CD14-positive monocyte (primary cell): ENCODE measurements at regions not wholly inside any gene's neighbourhood (a gene's known extent, or its start where the extent isn't known, plus 50 kb on each side); places are given as distances from the start of the nearest gene placed in this dataset.

Experiments used
- DNase-seq, 3 donors: peaks; one replicate each; pipeline ENCODE4 v3.0.0-alpha.2; 2011 to 2022
- H2AFZ ChIP-seq: 2 replicates; pipeline ENCODE4 v1.6.0; 2012; ENCODE audit warnings: mild to moderate bottlenecking, low read depth, low read length, inconsistent platforms; ENCODE audit not compliant: insufficient read depth, poor library complexity, severe bottlenecking
- H3K27ac ChIP-seq, 2 donors: 1 replicate in 1 of 2; 2 replicates in 1 of 2; pipeline ENCODE4 v1.5.1; 2012 to 2013; ENCODE audit warnings: low read length in 2 of 2, control low read depth in 1 of 2, inconsistent platforms in 1 of 2, low read depth in 1 of 2, mild to moderate bottlenecking in 1 of 2
- H3K27me3 ChIP-seq, 2 donors: one replicate each; pipeline versions ENCODE4 v1.6.0 to v1.6.1; 2011 to 2013; ENCODE audit warnings: low read length in 2 of 2; ENCODE audit not compliant: control insufficient read depth in 2 of 2, insufficient read depth in 2 of 2
- H3K36me3 ChIP-seq, 2 donors: replicated peaks in 1 of 2; 1 replicate in 1 of 2; 2 replicates in 1 of 2; pipeline versions ENCODE4 v1.5.1 to v1.6.1; 2012 to 2013; ENCODE audit warnings: low read length in 2 of 2, control low read depth in 1 of 2, inconsistent platforms in 1 of 2, mild to moderate bottlenecking in 1 of 2; ENCODE audit not compliant: insufficient read depth in 2 of 2, control insufficient read depth in 1 of 2
- H3K4me1 ChIP-seq, 2 donors: 1 replicate in 1 of 2; 2 replicates in 1 of 2; pipeline versions ENCODE4 v1.5.1 to v1.6.1; 2012 to 2013; ENCODE audit warnings: low read length in 2 of 2, control low read depth in 1 of 2, inconsistent platforms in 1 of 2, mild to moderate bottlenecking in 1 of 2, moderate library complexity in 1 of 2; ENCODE audit not compliant: insufficient read depth in 2 of 2, control insufficient read depth in 1 of 2
- H3K4me2 ChIP-seq: replicated peaks from 2 replicates; pipeline ENCODE3; 2012; ENCODE audit warnings: low read length, moderate library complexity, mild to moderate bottlenecking; ENCODE audit not compliant: poor library complexity, severe bottlenecking; ENCODE audit errors: extremely low read depth
- H3K4me3 ChIP-seq, 3 experiments: fragments of 200-600 bp in 1 of 3; sonication (generic) in 1 of 3; replicated peaks in 1 of 3; 1 replicate in 2 of 3; 2 replicates in 1 of 3; pipeline ENCODE4 v1.5.1; 2011 to 2013; ENCODE audit warnings: low read length in 3 of 3, mild to moderate bottlenecking in 3 of 3, control low read depth in 2 of 3, low read depth in 2 of 3, inconsistent platforms in 1 of 3, moderate library complexity in 1 of 3
- H3K79me2 ChIP-seq: 2 replicates; pipeline ENCODE4 v1.6.0; 2012; ENCODE audit warnings: mild to moderate bottlenecking, control low read depth, inconsistent platforms, low read length, moderate library complexity; ENCODE audit not compliant: insufficient read depth
- H3K9ac ChIP-seq: 2 replicates; pipeline ENCODE4 v1.6.0; 2017; ENCODE audit warnings: low read length, mild to moderate bottlenecking; ENCODE audit not compliant: insufficient read depth, poor library complexity, severe bottlenecking
- H3K9me3 ChIP-seq, 2 donors: replicated peaks in 1 of 2; 1 replicate in 1 of 2; 2 replicates in 1 of 2; pipeline versions ENCODE4 v1.5.1 to v1.6.1; 2012 to 2013; ENCODE audit warnings: low read length in 2 of 2, control low read depth in 1 of 2; ENCODE audit not compliant: control insufficient read depth in 1 of 2, insufficient read depth in 1 of 2
- H4K20me1 ChIP-seq: 2 replicates; pipeline ENCODE4 v1.6.0; 2012; ENCODE audit warnings: mild to moderate bottlenecking, low read length, control low read depth, moderate library complexity; ENCODE audit not compliant: insufficient read depth
- H3K27ac Mint-ChIP-seq, 7 donors: one replicate each; pipeline ENCODE4 v1.8.0; 2020; ENCODE audit warnings: mild to moderate bottlenecking in 7 of 7, mixed read lengths in 7 of 7, moderate library complexity in 6 of 7, inconsistent platforms in 2 of 7
- H3K27me3 Mint-ChIP-seq, 3 donors: one replicate each; pipeline ENCODE4 v1.8.0; 2021 to 2022; ENCODE audit warnings: low read depth in 3 of 3, mild to moderate bottlenecking in 3 of 3, mixed read lengths in 3 of 3, moderate library complexity in 3 of 3, inconsistent platforms in 1 of 3
- H3K36me3 Mint-ChIP-seq, 2 donors: one replicate each; pipeline ENCODE4 v1.8.0; 2020; ENCODE audit warnings: mixed read lengths in 2 of 2, inconsistent platforms in 1 of 2, mild to moderate bottlenecking in 1 of 2
- H3K4me1 Mint-ChIP-seq: one replicate; pipeline ENCODE4 v1.8.0; 2020; ENCODE audit warnings: mild to moderate bottlenecking, mixed read lengths
- H3K4me3 Mint-ChIP-seq, 2 donors: one replicate each; pipeline ENCODE4 v1.8.0; 2020; ENCODE audit warnings: mild to moderate bottlenecking in 2 of 2, mixed read lengths in 2 of 2, moderate library complexity in 1 of 2
- H3K9me3 Mint-ChIP-seq, 7 donors: one replicate each; pipeline ENCODE4 v1.8.0; 2020 to 2022; ENCODE audit warnings: mixed read lengths in 7 of 7, mild to moderate bottlenecking in 6 of 7, moderate library complexity in 6 of 7, inconsistent platforms in 2 of 7
- WGBS: methylation state at CpG from one replicate; pipeline ENCODE4 v1.1.5; 2013; ENCODE audit warnings: missing lambda C conversion rate; ENCODE audit not compliant: insufficient coverage; 5-methylcytosine and 5-hydroxymethylcytosine counted together
- intact Hi-C, 2 donors: fragments of 100-400 bp; cut with micrococcal nuclease; formaldehyde crosslinking; loops; one replicate each; pipeline versions ENCODE4 v1.15.0 to v1.15.1; 2023
- TF ChIP-seq, protein P1 (sequence below): fragments of 200-600 bp; IDR thresholded peaks from one replicate; pipeline ENCODE4 v1.8.0; 2022; ENCODE audit warnings: antibody characterized with exemption, mild to moderate bottlenecking

DNA sequence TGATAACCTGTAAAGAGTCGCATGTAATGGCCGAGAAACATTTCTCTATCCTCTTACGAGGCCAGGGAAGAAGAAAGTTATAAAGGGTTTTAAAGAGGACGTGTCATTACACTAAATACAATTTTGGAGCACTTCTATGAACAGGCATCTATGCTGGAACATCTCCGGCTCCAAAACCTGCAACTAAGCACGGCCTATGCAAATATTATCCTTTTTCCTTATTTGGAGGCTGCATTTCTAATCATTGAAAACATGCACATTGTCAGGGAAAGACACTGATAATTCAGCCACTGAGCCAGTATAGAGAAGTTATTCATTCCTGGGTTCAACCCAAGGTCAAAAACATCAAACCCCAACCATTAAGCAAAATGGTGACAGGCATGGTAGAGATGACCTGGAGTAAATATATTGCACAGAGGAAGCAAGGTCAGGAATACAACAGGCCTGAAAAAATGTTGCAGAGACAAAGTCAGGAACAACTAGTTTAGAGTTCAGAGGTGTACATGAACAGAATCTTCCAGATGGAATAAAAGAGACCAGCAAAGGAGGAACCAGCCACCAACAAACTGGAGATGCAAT lies 674.1 kb downstream of the NR2F1-AS1 start:
- Histone ChIP-seq H3K27ac (no peak overlapping the region), H3K9ac (no peak overlapping the region), H3K79me2 (no peaks in the 10 kb centered on the region), H3K36me3 (no peaks in the 10 kb centered on the region), H3K9me3 (no peaks in the 10 kb centered on the region), H3K27me3 (no peaks in the 10 kb centered on the region), H3K4me1 (no peaks in the 10 kb centered on the region), H3K4me2 (no peak overlapping the region), H2AFZ (no peak overlapping the region), H3K4me3 (no peak overlapping the region), H4K20me1 (no peaks in the 10 kb centered on the region)
- TF ChIP-seq, protein P1, sequence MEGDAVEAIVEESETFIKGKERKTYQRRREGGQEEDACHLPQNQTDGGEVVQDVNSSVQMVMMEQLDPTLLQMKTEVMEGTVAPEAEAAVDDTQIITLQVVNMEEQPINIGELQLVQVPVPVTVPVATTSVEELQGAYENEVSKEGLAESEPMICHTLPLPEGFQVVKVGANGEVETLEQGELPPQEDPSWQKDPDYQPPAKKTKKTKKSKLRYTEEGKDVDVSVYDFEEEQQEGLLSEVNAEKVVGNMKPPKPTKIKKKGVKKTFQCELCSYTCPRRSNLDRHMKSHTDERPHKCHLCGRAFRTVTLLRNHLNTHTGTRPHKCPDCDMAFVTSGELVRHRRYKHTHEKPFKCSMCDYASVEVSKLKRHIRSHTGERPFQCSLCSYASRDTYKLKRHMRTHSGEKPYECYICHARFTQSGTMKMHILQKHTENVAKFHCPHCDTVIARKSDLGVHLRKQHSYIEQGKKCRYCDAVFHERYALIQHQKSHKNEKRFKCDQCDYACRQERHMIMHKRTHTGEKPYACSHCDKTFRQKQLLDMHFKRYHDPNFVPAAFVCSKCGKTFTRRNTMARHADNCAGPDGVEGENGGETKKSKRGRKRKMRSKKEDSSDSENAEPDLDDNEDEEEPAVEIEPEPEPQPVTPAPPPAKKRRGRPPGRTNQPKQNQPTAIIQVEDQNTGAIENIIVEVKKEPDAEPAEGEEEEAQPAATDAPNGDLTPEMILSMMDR = no peak
- Mint-ChIP-seq H3K27ac (no peak overlapping the region), H3K9me3 (peaks cover 0 to 2% (median 0%) of the 10 kb centered on the region in 7 donors), H3K4me1 (no peaks in the 10 kb centered on the region), H3K27me3 (no peaks in the 10 kb centered on the region), H3K4me3 (no peak overlapping the region), H3K36me3 (no peaks in the 10 kb centered on the region)
- DNase-seq = no peak
- 71% methylated on average over 2 of the region's 6 CpGs for WGBS
- intact Hi-C loops = no loop called here

DNA sequence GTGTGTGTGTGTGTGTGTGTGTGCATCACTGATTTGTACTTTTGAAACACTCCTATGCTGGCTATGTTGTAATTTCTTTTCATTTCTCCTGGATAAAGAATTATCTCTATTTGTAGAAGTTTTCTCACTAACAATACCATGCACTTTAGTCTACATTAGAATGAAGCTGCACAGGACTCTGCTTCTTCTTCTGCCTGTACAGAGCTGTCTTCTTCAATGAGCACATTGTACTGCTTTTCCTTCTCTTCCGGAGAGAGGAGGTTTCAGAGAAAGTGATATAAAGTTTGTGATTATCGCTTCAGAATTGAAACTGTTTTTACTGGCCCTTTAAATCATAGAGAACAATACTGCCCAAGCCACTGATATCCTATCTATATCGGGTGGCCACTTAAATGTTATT lies 677.0 kb downstream of the NR2F1-AS1 start:
- TF ChIP-seq, protein P1 = no peak
- Histone ChIP-seq H3K9ac (no peak overlapping the region), H3K27me3 (no peaks in the 10 kb centered on the region), H2AFZ (no peak overlapping the region), H3K9me3 (no peaks in the 10 kb centered on the region), H3K79me2 (no peaks in the 10 kb centered on the region), H3K27ac (no peak overlapping the region), H3K4me1 (no peaks in the 10 kb centered on the region), H3K4me2 (no peak overlapping the region), H4K20me1 (no peaks in the 10 kb centered on the region), H3K36me3 (no peaks in the 10 kb centered on the region), H3K4me3 (no peak overlapping the region)
- Mint-ChIP-seq H3K36me3 (no peaks in the 10 kb centered on the region), H3K9me3 (peaks cover 0 to 3% (median 0%) of the 10 kb centered on the region in 7 donors), H3K27ac (no peak overlapping the region), H3K27me3 (no peaks in the 10 kb centered on the region), H3K4me3 (no peak overlapping the region), H3K4me1 (no peaks in the 10 kb centered on the region)
- intact Hi-C loops = no loop called here
- no CpG with 5 or more reads among the region's 3 CpGs for WGBS
- no peak for DNase-seq
